T1000 (cell line): ENCODE measurements at regions not wholly inside any gene's neighbourhood (a gene's known extent, or its start where the extent isn't known, plus 50 kb on each side); places are given as distances from the start of the nearest gene placed in this dataset.

Source experiments
- DNase-seq: peaks from one replicate; lab custom pipeline; 2025; ENCODE audit warnings: mixed read lengths; lab: John Stamatoyannopoulos, UW

- no peak for DNase-seq
Measured at GRCh38 chr13:46982856-46983582, 86.2 kb upstream of the HTR2A start.

GRCh38 chr13:46975173-46975572, 78.3 kb upstream of the HTR2A start:
- DNase-seq, result no peak

- no peak for DNase-seq
Measured at GRCh38 chr13:46968450-46968849, 71.6 kb upstream of the HTR2A start.

GRCh38 chr13:46964789-46965527, 68.1 kb upstream of the HTR2A start:
- DNase-seq, result no peak

GRCh38 chr13:46963904-46964303, 67.1 kb upstream of the HTR2A start:
- DNase-seq, result no peak

- no peak for DNase-seq
Measured at GRCh38 chr13:46962281-46962941, 65.6 kb upstream of the HTR2A start.

GRCh38 chr13:46961719-46962118, 64.9 kb upstream of the HTR2A start:
- DNase-seq, result no peak

- no peak for DNase-seq
Measured at GRCh38 chr13:46953941-46954340, 57.1 kb upstream of the HTR2A start.

- DNase-seq, result no peak
Measured at GRCh38 chr13:46953331-46953730, 56.5 kb upstream of the HTR2A start.

- DNase-seq, result no peak
Measured at GRCh38 chr13:46951516-46951915, 54.7 kb upstream of the HTR2A start.

GRCh38 chr13:46949211-46949610, 52.4 kb upstream of the HTR2A start:
- no peak for DNase-seq

- no peak for DNase-seq
Measured at GRCh38 chr13:46948338-46948737, 51.5 kb upstream of the HTR2A start.

- DNase-seq, result no peak
Measured at GRCh38 chr13:46947425-46948191, 50.8 kb upstream of the HTR2A start.
